ENCODE measurements at regions not wholly inside any gene's neighbourhood (a gene's known extent, or its start where the extent isn't known, plus 50 kb on each side); places are given as distances from the start of the nearest gene placed in this dataset.

GRCh38 chr9:7579351-7579750 lies 220.2 kb downstream of the DMAC1 start:
- no peak for TF ChIP-seq CTCF (IDR thresholded peaks at IDR 0.05)
- TF ChIP-seq POLR2AphosphoS5 (IDR thresholded peaks at IDR 0.05), result no peak
